CD8-positive, alpha-beta memory T cell (primary cell): ENCODE measurements at regions not wholly inside any gene's neighbourhood (a gene's known extent, or its start where the extent isn't known, plus 50 kb on each side); places are given as distances from the start of the nearest gene placed in this dataset.

Source experiments
- CTCF ChIA-PET: fragments of 350-600 bp; sonication (Branson Sonifier 250); formaldehyde crosslinking; loops from one replicate; lab custom pipeline; 2021; ENCODE audit warnings: antibody characterized with exemption; lab: Charles Lee
- POLR2A ChIA-PET: fragments of 350-600 bp; sonication (Branson Sonifier 250); formaldehyde crosslinking; loops from one replicate; lab custom pipeline; 2021; ENCODE audit warnings: antibody characterized with exemption; lab: Charles Lee
- DNase-seq, 5 donors: peaks; one replicate each; pipeline versions ENCODE4 v3.0.0 to v3.0.0-alpha.2; 2020 to 2022; ENCODE audit warnings: mixed read lengths in 1 of 5
- H3K27ac ChIP-seq: one replicate; pipeline ENCODE4 v1.7.0; 2013; ENCODE audit warnings: low read depth, mild to moderate bottlenecking, low read length, moderate library complexity
- H3K27me3 ChIP-seq: 2 replicates; pipeline ENCODE4 v1.7.0; 2013; ENCODE audit warnings: low read length, mild to moderate bottlenecking; ENCODE audit not compliant: insufficient read depth, poor library complexity, severe bottlenecking
- H3K36me3 ChIP-seq: 2 replicates; pipeline ENCODE4 v1.7.0; 2013; ENCODE audit warnings: mild to moderate bottlenecking, low read length, moderate library complexity; ENCODE audit not compliant: insufficient read depth
- H3K4me1 ChIP-seq: 2 replicates; pipeline ENCODE4 v1.7.0; 2013; ENCODE audit warnings: mild to moderate bottlenecking, low read length, moderate library complexity; ENCODE audit not compliant: insufficient read depth
- H3K4me3 ChIP-seq: 2 replicates; pipeline ENCODE4 v1.7.0; 2013; ENCODE audit warnings: mild to moderate bottlenecking, low read length
- H3K9me3 ChIP-seq: 2 replicates; pipeline ENCODE4 v1.7.0; 2013; ENCODE audit warnings: mild to moderate bottlenecking, low read length
- H3K27ac Mint-ChIP-seq, 8 donors: one replicate each; pipeline ENCODE4 v1.8.0; 2020 to 2021; ENCODE audit warnings: mixed read lengths in 8 of 8, mild to moderate bottlenecking in 6 of 8, inconsistent platforms in 3 of 8, moderate library complexity in 3 of 8
- H3K27me3 Mint-ChIP-seq, 2 donors: one replicate each; pipeline ENCODE4 v1.8.0; 2020 to 2021; ENCODE audit warnings: mixed read lengths in 2 of 2, mild to moderate bottlenecking in 1 of 2, moderate library complexity in 1 of 2
- H3K36me3 Mint-ChIP-seq, 3 donors: one replicate each; pipeline ENCODE4 v1.8.0; 2020 to 2021; ENCODE audit warnings: mixed read lengths in 3 of 3, inconsistent platforms in 1 of 3, mild to moderate bottlenecking in 1 of 3
- H3K4me1 Mint-ChIP-seq, 3 donors: one replicate each; pipeline ENCODE4 v1.8.0; 2020 to 2021; ENCODE audit warnings: mixed read lengths in 3 of 3, inconsistent platforms in 1 of 3, mild to moderate bottlenecking in 1 of 3
- H3K4me3 Mint-ChIP-seq, 7 donors: one replicate each; pipeline ENCODE4 v1.8.0; 2020 to 2021; ENCODE audit warnings: mixed read lengths in 7 of 7, mild to moderate bottlenecking in 6 of 7, moderate library complexity in 4 of 7, inconsistent platforms in 2 of 7
- H3K9me3 Mint-ChIP-seq, 5 donors: one replicate each; pipeline ENCODE4 v1.8.0; 2020 to 2022; ENCODE audit warnings: mixed read lengths in 5 of 5, mild to moderate bottlenecking in 3 of 5, moderate library complexity in 2 of 5, inconsistent platforms in 1 of 5

GRCh38 chr18:10210057-10210633 lies 244.3 kb upstream of the APCDD1 start:
- H3K9me3 Mint-ChIP-seq: peaks cover 0 to 5% (median 0%) of the 10 kb centered on the region in 5 donors
- no peaks in the 10 kb centered on the region for H3K36me3 ChIP-seq
- no peaks in the 10 kb centered on the region for H3K9me3 ChIP-seq
- no peaks in the 10 kb centered on the region for H3K36me3 Mint-ChIP-seq
- no peaks in the 10 kb centered on the region for H3K4me1 Mint-ChIP-seq
- no peak overlapping the region for H3K4me3 ChIP-seq
- CTCF ChIA-PET: no interaction called here
- no peaks in the 10 kb centered on the region for H3K27me3 ChIP-seq
- H3K4me1 ChIP-seq: no peaks in the 10 kb centered on the region
- no peak overlapping the region for H3K27ac ChIP-seq
- peaks cover 3 to 7% of the 10 kb centered on the region in 2 donors for H3K27me3 Mint-ChIP-seq
- no peak overlapping the region for H3K4me3 Mint-ChIP-seq
- POLR2A ChIA-PET: no interaction called here
- DNase-seq: no peak
- H3K27ac Mint-ChIP-seq: no peak overlapping the region

GRCh38 chr18:10213526-10213925 lies 240.9 kb upstream of the APCDD1 start:
- Histone ChIP-seq H3K4me1 (no peaks in the 10 kb centered on the region), H3K9me3 (no peaks in the 10 kb centered on the region), H3K27ac (no peak overlapping the region), H3K36me3 (no peaks in the 10 kb centered on the region), H3K27me3 (no peaks in the 10 kb centered on the region), H3K4me3 (no peak overlapping the region)
- peaks cover 0 to 5% (median 0%) of the 10 kb centered on the region in 5 donors for H3K9me3 Mint-ChIP-seq
- H3K4me1 Mint-ChIP-seq: no peaks in the 10 kb centered on the region
- no peaks in the 10 kb centered on the region for H3K36me3 Mint-ChIP-seq
- peaks cover 0 to 3% of the 10 kb centered on the region in 2 donors for H3K27me3 Mint-ChIP-seq
- ChIA-PET CTCF (no interaction called here), POLR2A (no interaction called here)
- no peak for DNase-seq
- H3K27ac Mint-ChIP-seq: no peak overlapping the region
- no peak overlapping the region for H3K4me3 Mint-ChIP-seq

GRCh38 chr18:10215446-10215845 lies 239.0 kb upstream of the APCDD1 start:
- Mint-ChIP-seq H3K4me3 (no peak overlapping the region), H3K4me1 (no peaks in the 10 kb centered on the region)
- POLR2A ChIA-PET: no interaction called here

GRCh38 chr18:10216791-10217190 lies 237.6 kb upstream of the APCDD1 start:
- POLR2A ChIA-PET: no interaction called here
- H3K27ac Mint-ChIP-seq: peak overlapping the region in 1 of 8 donors; percentile 70
- Histone ChIP-seq H3K27me3 (no peaks in the 10 kb centered on the region), H3K4me3 (no peak overlapping the region), H3K36me3 (no peaks in the 10 kb centered on the region), H3K9me3 (no peaks in the 10 kb centered on the region), H3K4me1 (no peaks in the 10 kb centered on the region), H3K27ac (no peak overlapping the region)
- no peak for DNase-seq
- H3K4me1 Mint-ChIP-seq: no peaks in the 10 kb centered on the region
- no peak overlapping the region for H3K4me3 Mint-ChIP-seq
- peaks cover 0 to 5% (median 5%) of the 10 kb centered on the region in 5 donors for H3K9me3 Mint-ChIP-seq
- CTCF ChIA-PET: no interaction called here
- no peaks in the 10 kb centered on the region for H3K36me3 Mint-ChIP-seq
- peaks cover 0 to 9% of the 10 kb centered on the region in 2 donors for H3K27me3 Mint-ChIP-seq

More at GRCh38 chr18:10215446-10215845, 239.0 kb upstream of the APCDD1 start:
- Mint-ChIP-seq H3K9me3 (peaks cover 0 to 5% (median 3%) of the 10 kb centered on the region in 5 donors), H3K27ac (no peak overlapping the region), H3K27me3 (peaks cover 0 to 4% of the 10 kb centered on the region in 2 donors), H3K36me3 (no peaks in the 10 kb centered on the region)
- CTCF ChIA-PET: no interaction called here
- H3K36me3 ChIP-seq: no peaks in the 10 kb centered on the region
- H3K27me3 ChIP-seq: no peaks in the 10 kb centered on the region
- H3K9me3 ChIP-seq: no peaks in the 10 kb centered on the region
- H3K27ac ChIP-seq: no peak overlapping the region
- no peak for DNase-seq
- H3K4me3 ChIP-seq: no peak overlapping the region
- H3K4me1 ChIP-seq: no peaks in the 10 kb centered on the region

- H3K9me3 ChIP-seq: no peaks in the 10 kb centered on the region
- no peaks in the 10 kb centered on the region for H3K27me3 ChIP-seq
- ChIA-PET CTCF (no interaction called here), POLR2A (no interaction called here)
- H3K4me1 Mint-ChIP-seq: no peaks in the 10 kb centered on the region
- H3K27ac ChIP-seq: no peak overlapping the region
- H3K27ac Mint-ChIP-seq: peak overlapping the region in 1 of 8 donors; percentile 70
- DNase-seq: no peak
- H3K4me1 ChIP-seq: no peaks in the 10 kb centered on the region
- no peaks in the 10 kb centered on the region for H3K36me3 Mint-ChIP-seq
- H3K9me3 Mint-ChIP-seq: peaks cover 0 to 5% (median 5%) of the 10 kb centered on the region in 5 donors
- H3K36me3 ChIP-seq: no peaks in the 10 kb centered on the region
- no peak overlapping the region for H3K4me3 Mint-ChIP-seq
- H3K4me3 ChIP-seq: no peak overlapping the region
- H3K27me3 Mint-ChIP-seq: peaks cover 0 to 9% of the 10 kb centered on the region in 2 donors
Observed at GRCh38 chr18:10217211-10217610, 237.2 kb upstream of the APCDD1 start.

GRCh38 chr18:10225300-10225699 lies 229.1 kb upstream of the APCDD1 start:
- H3K9me3 Mint-ChIP-seq: peaks cover 0 to 12% (median 6%) of the 10 kb centered on the region in 5 donors
- no peak for DNase-seq
- no peaks in the 10 kb centered on the region for H3K36me3 Mint-ChIP-seq
- CTCF ChIA-PET: no interaction called here
- H3K9me3 ChIP-seq: no peaks in the 10 kb centered on the region
- H3K27me3 Mint-ChIP-seq: peaks cover 0 to 8% of the 10 kb centered on the region in 2 donors
- no peak overlapping the region for H3K4me3 Mint-ChIP-seq
- no peaks in the 10 kb centered on the region for H3K4me1 Mint-ChIP-seq
- H3K27me3 ChIP-seq: no peaks in the 10 kb centered on the region
- no peak overlapping the region for H3K27ac Mint-ChIP-seq
- no peaks in the 10 kb centered on the region for H3K36me3 ChIP-seq
- POLR2A ChIA-PET: no interaction called here
- H3K27ac ChIP-seq: no peak overlapping the region
- H3K4me3 ChIP-seq: no peak overlapping the region
- no peaks in the 10 kb centered on the region for H3K4me1 ChIP-seq

GRCh38 chr18:10226971-10227370 lies 227.5 kb upstream of the APCDD1 start:
- Mint-ChIP-seq H3K27me3 (peaks cover 0 to 4% of the 10 kb centered on the region in 2 donors), H3K27ac (no peak overlapping the region), H3K36me3 (no peaks in the 10 kb centered on the region), H3K9me3 (peaks cover 5 to 12% (median 6%) of the 10 kb centered on the region in 5 donors), H3K4me3 (no peak overlapping the region), H3K4me1 (no peaks in the 10 kb centered on the region)
- ChIA-PET CTCF (no interaction called here), POLR2A (no interaction called here)
- no peak for DNase-seq
- H3K9me3 ChIP-seq: no peaks in the 10 kb centered on the region
- H3K27me3 ChIP-seq: no peaks in the 10 kb centered on the region
- H3K27ac ChIP-seq: no peak overlapping the region
- no peaks in the 10 kb centered on the region for H3K4me1 ChIP-seq
- H3K36me3 ChIP-seq: no peaks in the 10 kb centered on the region
- no peak overlapping the region for H3K4me3 ChIP-seq

- peaks cover 0 to 4% of the 10 kb centered on the region in 2 donors for H3K27me3 Mint-ChIP-seq
- no peaks in the 10 kb centered on the region for H3K27me3 ChIP-seq
- POLR2A ChIA-PET: no interaction called here
Observed at GRCh38 chr18:10228326-10228725, 226.1 kb upstream of the APCDD1 start.

More at GRCh38 chr18:10228326-10228725, 226.1 kb upstream of the APCDD1 start:
- H3K36me3 Mint-ChIP-seq: no peaks in the 10 kb centered on the region
- CTCF ChIA-PET: no interaction called here
- H3K27ac Mint-ChIP-seq: no peak overlapping the region
- Histone ChIP-seq H3K27ac (no peak overlapping the region), H3K4me1 (no peaks in the 10 kb centered on the region), H3K4me3 (no peak overlapping the region), H3K9me3 (no peaks in the 10 kb centered on the region), H3K36me3 (no peaks in the 10 kb centered on the region)
- DNase-seq: no peak
- peaks cover 5 to 10% (median 6%) of the 10 kb centered on the region in 5 donors for H3K9me3 Mint-ChIP-seq
- H3K4me1 Mint-ChIP-seq: no peaks in the 10 kb centered on the region
- H3K4me3 Mint-ChIP-seq: no peak overlapping the region
